ENCODE measurements at regions not wholly inside any gene's neighbourhood (a gene's known extent, or its start where the extent isn't known, plus 50 kb on each side); places are given as distances from the start of the nearest gene placed in this dataset.

GRCh38 chr3:61311044-61311443 lies 59.8 kb upstream of the FHIT start:
- no peak for DNase-seq (ENCODE audit: low read depth)

- no peak for DNase-seq (ENCODE audit: low read depth)
These were observed 64.6 kb upstream of the FHIT start for GRCh38 chr3:61315871-61316270.

DNA sequence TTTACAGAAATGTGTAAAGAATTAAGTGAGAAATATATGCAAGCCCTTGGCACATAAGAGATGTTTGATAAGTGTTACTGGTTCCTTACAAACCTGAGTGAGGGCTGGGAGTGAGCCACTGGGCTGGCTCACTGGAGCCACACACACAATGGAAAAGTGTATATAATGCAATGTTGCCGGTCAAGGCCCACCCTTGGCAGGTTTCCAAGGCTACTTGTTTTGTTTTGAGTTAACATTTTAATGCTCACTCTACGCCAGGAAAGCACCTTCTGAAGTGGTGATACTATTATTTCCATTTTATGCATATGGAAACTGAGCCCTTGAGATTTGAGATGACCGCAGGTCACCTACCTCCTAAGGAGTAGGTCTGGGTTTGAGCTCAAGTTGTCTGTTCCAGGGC lies 71.8 kb upstream of the FHIT start:
- DNase-seq (ENCODE audit: low read depth): no peak

- no peak for DNase-seq (ENCODE audit: low read depth)
These were observed 80.8 kb upstream of the FHIT start for GRCh38 chr3:61331929-61332552.

GRCh38 chr3:61333192-61333961 lies 82.1 kb upstream of the FHIT start:
- DNase-seq (ENCODE audit: low read depth): no peak

- DNase-seq (ENCODE audit: low read depth): no peak
These were observed 83.5 kb upstream of the FHIT start for GRCh38 chr3:61334783-61335182.

GRCh38 chr3:61340931-61341461 lies 89.7 kb upstream of the FHIT start:
- DNase-seq (ENCODE audit: low read depth): no peak

GRCh38 chr3:61343543-61343942 lies 92.3 kb upstream of the FHIT start:
- DNase-seq (ENCODE audit: low read depth): no peak

DNA sequence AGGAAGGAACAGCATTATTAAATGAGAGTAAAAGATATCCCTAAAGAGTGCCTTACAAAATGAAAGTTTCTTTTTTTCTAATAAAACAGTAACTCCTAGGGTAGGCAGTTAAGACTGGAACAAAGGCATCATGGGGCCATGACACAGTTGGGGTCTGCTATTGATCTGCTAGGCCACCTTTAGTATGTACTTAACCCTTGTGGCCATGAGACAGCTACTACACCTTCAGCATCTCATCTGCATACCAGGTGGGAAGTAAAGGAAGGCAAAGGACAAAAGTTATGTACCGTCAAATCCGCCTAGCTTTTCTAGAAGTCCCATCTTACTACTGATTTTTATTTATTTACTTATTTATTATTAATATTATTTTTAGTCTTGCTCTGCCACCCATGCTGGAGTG lies 93.8 kb upstream of the FHIT start:
- no peak for DNase-seq (ENCODE audit: low read depth)

- no peak for DNase-seq (ENCODE audit: low read depth)
These were observed 96.7 kb upstream of the FHIT start for GRCh38 chr3:61347981-61348380.

DNA sequence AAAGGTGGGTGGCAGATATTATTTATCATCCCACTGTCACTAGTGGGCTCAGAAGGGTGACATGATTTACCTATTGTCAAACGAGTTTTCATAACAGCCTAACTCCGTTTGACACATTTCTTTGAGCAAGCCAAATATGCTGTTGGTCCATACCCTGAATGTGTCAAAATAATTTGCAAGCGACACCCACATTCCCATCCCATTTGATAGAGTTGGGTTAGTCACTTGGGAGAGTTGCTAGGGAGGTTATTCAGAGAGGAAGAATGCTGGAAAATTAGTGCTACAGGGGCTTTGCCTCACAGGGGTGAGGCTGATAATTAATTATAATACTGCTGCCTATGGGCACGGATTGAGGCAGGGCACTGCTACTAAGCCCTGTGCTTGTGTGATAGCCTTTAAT lies 98.5 kb upstream of the FHIT start:
- DNase-seq (ENCODE audit: low read depth): no peak

GRCh38 chr3:61350782-61351309 lies 99.6 kb upstream of the FHIT start:
- no peak for DNase-seq (ENCODE audit: low read depth)

DNA sequence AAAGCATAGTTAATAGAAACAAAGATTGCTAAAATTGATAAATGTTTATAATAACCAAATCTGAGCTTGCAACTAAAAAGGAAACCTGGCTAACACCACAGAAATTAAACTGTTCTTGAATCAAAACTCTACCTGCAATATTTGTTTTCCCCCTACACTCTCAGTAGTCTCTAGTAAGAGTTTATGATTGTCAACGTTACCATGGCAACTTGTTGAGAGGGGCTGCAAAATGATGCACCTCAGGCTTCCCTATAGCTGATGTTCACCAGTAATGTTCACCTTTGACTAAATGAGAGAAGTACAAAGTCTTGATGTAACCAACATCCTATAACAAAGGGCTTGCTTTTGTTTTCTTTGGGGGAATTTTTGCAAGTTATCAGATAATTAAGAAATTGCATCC lies 101.1 kb upstream of the FHIT start:
- no peak for DNase-seq (ENCODE audit: low read depth)

- no peak for DNase-seq (ENCODE audit: low read depth)
These were observed 102.1 kb upstream of the FHIT start for GRCh38 chr3:61353382-61353781.

DNA sequence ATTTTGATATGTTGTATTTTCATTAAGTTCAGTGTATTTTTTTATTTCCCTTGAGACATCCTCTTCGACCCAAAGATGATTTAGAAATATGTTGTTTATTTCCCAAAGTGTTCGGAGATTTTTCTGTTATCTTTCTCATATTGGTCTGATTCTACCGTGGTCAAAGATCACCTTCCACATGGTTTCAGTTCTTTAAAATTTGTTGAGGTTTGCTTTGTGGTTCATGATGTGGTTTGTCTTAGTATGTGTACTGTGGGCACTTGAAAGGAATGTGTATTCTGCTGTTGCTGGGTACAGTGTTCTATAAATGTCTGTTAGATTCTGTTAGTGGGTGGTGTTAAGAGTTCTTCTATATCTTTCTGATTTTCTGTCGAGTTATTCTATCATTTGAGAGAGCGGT lies 103.4 kb upstream of the FHIT start:
- no peak for DNase-seq (ENCODE audit: low read depth)

- no peak for DNase-seq (ENCODE audit: low read depth)
These were observed 105.4 kb upstream of the FHIT start for GRCh38 chr3:61356685-61357084.

GRCh38 chr3:61357902-61358301 lies 106.7 kb upstream of the FHIT start:
- no peak for DNase-seq (ENCODE audit: low read depth)

- DNase-seq (ENCODE audit: low read depth): no peak
These were observed 107.1 kb upstream of the FHIT start for GRCh38 chr3:61358364-61358763.

GRCh38 chr3:61360297-61360965 lies 109.2 kb upstream of the FHIT start:
- no peak for DNase-seq (ENCODE audit: low read depth)

- no peak for DNase-seq (ENCODE audit: low read depth)
These were observed 118.4 kb upstream of the FHIT start for GRCh38 chr3:61369678-61370077.

DNA sequence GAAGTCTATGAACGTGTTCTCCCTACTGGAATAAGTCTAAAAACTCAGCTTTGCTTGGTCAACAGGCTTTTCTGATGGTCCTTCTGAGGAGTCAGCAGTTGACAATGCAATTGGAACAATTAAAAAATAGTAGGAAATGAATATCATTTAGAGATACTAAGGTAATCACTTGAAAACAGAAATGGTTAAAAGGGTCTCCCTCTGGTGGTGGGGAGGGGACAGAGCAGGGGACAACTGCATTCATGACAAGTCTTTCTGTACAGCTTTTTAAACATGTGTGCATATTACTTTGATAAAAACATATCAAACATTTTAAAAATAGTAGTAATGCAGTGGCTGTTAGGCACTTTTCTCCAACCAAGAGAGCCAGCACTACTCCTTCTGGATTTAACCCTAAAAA lies 119.9 kb upstream of the FHIT start:
- no peak for DNase-seq (ENCODE audit: low read depth)

DNA sequence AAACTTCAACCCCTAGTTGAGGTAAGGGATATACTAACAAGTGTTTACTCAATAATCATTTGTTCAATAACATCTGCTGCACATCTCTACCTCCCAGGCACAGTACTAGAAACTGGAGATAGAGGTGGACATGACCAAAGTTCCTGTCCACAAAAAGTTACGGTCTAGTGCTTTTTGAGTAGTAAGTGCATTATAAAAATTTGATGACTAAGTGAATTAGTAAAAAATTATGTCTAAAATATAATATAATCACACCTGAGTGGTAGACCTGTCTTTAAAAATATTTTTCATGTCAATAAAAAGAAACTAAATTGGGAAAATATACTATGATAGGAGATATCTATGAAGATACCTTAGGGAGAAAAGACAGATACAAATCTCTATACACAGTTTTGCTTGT lies 121.5 kb upstream of the FHIT start:
- DNase-seq (ENCODE audit: low read depth): no peak

DNA sequence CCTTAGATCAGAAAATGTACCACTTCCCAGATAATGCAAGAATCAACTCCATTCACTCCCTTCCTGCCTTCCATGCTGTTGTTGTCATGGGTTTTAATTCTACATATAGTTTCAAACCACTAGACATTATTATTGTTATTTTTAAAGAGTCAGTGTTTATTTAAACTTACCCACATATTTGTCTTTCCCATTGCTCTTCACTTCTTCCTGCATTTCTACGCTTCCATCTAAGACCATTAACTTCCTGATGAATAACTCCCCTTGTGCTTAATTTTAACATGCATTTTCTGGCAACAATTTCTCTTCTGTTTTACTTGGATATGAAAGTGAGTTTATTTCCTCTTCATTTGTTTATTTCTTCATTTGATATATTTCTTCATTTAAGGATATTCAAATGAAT lies 127.1 kb upstream of the FHIT start:
- DNase-seq (ENCODE audit: low read depth): no peak
